ENCODE measurements at regions not wholly inside any gene's neighbourhood (a gene's known extent, or its start where the extent isn't known, plus 50 kb on each side); places are given as distances from the start of the nearest gene placed in this dataset.

DNA sequence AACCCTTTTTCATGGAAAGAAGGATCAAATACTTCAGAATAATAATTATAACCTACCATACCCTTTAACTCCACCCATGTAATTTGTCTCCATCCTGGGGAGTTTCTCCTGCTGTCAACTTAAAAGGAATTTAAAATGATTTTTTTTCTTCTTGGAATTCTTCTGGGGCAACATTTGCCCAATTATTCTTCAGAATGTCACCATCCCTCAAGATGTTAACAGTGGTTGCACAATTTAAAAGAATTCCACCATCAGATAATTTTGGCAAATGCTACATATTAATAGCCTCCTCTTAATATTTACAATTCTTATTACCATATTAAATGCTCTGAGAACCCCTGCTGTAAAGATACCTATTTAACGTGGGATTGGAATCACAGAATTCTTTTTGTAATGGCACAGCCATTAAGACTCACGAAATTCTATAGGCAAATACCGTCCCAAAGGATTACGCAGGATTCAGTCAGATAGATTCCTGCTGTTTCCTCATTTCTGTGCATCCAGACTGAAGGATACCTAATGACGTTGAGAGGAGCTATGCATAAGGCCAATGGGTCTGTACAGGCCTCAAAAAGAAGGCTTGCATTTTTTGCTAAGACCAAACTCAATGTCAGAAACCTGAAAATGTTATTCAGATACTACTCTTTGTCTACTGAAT, 177.5 kb downstream of the DAD1 start:
- DNase-seq: no peak

DNA sequence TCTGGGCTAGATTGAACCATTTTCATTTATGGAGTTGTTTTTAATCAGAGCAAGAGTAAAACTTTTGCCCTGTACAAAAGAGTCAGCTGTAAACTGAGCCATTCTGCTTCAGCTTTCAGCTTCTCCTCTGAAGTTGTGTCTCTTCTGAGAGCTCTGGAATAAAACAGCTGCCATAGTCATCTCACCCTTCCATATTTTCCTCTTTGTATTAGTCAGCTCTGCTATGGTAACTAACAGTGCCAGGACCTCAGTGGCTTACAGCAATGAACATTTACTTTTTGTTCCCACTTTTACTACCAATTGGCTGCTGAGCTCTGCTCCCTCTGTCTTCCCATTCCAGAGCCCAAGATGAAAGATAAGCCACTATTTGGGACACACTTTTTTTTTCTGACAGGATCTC, 178.5 kb downstream of the DAD1 start:
- no peak for DNase-seq

DNA sequence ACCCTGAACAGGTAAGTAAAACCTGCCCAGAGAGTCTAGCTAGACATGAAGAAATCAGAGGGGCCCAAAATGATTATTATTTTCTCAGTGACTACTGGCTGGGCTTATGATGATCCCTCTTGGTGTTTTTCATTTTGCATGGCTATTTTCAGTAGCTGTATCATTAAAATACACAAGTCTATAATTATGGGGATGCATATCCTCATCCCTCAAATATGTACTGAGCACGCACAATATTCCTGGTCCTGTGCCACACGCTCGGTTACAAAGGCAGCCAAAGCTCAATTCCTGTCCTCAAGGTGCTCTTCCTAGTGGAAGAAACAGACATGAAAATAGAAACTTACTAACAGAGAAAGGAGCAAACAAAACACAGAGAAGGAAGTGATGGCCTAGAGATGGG, 180.0 kb downstream of the DAD1 start:
- DNase-seq: no peak

DNA sequence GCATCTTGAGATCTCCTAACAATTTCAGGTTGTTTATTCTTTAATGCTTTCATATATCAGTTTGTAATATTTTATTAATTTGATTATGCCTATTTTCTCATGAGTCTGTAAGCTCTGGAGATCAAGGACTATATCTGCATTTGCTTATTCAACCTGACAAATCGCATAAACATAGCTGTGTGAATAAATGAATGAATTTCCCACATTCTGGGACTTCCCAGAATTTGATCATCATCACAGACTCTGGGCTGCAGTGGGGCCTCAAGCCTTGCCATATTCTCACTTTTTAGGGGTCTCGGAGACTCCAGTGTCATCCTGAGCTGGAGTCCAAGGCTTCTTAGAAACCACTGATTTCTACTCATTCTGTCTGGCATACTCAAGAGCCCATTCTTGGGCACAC, 180.5 kb downstream of the DAD1 start:
- DNase-seq: no peak

DNA sequence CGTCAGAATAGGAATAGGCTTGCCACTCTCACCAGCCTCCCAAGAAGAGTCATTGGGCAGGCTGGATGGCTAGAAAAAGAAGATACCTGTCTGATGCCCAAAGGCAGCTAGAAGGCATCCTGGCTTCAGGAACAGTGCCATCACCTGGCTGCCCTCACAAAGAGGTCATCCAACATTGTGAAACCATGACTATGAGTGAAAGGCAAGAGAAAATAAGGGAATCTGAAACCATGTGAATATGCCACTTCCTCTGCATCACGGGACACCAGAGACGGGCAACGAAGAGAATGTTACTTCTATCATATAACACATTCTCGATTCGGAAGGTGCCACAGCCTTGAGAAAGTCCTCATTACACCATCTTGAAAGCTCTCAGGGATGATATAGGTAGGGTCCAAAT, 182.0 kb downstream of the DAD1 start:
- DNase-seq: no peak

DNA sequence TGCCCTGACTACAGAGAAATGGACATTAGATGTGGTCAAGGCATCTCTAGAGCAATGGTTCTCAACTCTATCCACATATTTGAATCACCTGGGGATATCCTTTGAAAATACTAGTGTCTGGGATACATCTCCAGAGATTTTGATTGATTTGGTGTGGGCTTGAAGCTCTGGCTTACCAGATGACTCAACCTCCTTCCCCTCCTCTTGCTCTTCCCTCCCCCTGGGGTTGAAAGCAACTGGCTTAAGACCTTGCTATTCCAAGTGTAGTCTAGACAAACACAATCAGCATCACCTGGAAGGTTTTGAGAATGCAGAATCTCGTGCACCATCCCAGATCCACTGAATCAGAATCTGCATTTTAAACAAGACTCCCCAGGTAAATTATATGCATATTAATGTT, 183.8 kb downstream of the DAD1 start:
- DNase-seq: no peak

DNA sequence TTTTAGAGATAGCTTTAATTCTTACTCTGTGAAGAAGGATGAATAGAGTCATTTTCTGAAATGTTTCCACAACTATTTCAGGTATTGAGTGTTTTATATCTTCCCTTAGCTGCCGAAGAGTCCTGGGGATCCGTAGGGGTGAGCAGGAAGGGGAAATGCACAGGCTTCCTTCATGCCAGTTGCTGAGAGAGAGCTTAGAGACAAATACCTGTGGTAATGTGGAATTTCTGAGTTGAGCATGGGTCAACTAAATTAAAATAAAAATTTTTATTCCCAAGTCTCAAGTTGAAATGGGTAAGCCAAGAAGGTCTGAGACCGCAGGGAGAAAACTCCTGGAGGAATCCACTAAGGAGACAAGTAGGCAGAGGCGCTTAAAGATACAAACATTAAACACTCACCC, 185.7 kb downstream of the DAD1 start:
- DNase-seq: no peak

DNA sequence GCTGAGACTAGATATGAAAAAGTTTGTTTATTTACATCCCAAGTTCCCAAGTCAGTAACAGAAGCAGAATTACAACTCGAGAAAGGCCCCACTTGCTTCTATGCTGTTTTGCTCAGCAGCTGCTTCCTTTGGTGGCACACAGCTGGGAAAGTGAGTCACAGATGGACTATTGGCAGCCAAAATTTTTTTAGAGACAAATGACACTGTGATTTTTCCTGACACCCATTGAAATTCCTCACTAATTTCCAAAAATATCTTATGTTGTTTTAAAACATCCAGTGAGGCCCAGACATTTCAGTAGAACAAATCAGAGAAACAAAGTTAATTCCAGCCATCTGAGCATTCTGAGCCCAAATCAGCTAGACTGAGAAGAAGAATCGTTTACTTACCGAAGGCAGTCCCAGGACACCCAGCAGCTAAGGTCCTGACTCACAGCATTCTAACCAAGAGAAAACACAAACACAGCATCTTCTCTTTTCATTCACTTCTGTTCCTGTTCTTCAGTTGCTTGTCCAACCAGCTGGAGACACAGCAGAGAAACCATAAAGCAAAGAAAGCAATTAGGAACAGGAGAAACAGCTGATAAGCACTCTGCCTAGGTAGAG, 188.3 kb downstream of the DAD1 start:
- DNase-seq: no peak

DNA sequence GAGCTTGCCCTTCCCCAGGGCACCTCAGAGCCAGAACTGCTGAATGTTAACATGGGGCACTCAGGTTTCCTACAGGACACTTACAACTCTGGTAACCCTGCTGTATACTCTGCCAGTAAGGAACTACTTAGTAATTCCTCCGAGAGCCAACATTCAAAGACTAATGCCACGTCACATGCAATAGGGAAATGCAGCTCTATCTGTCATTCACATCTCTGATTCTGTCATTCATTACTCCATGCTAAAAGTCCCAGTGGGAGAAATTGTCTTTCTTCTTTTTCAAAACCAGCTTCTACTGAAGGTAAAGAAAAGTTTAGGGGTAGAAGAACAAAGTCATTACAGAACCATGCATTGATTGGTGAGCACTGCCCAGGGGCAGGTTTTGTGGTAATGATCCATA, 189.2 kb downstream of the DAD1 start:
- no peak for DNase-seq

DNA sequence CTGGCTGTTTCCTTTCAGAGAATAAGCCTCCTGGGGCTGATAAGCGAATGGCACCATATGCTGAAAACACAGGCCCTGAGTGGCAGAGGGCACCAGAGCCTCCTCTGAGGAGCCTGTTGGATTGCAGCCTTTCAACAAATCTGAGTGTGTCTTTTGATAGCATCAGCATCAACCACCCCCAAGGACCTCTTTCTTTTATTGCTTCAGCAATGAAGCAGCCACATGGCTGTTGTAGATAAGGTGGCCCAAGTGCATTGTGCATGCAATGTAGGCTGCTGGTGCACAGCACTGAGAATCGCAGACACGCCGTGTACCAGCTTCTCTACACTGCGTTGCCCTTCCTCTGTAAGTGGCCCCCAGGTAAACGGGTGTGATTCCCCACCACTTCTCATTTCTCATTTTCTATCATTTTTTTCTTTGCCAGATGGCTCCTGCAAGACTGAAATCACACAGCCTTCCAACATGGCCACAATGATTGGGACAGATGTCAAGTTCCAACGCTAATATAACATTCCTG, 191.7 kb downstream of the DAD1 start:
- no peak for DNase-seq

DNA sequence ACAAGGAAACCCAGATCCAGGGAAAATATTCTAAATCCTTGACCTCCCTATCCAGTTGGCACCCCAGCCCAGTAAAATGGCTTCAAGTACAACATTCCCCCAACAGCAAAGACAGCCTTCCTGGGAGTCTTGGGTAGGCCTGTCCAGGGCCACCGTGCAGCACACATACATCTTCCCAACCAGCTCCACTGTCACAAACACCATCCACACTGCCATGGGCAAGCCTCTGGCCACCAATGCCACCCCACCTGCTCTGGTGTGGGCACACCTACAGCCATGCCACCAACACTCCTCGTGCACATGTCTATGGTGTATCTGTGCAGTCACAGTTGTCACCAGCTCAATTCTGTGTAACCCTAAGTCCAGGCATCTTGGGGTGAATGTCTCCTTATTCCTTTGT, 193.2 kb downstream of the DAD1 start:
- DNase-seq: no peak

DNA sequence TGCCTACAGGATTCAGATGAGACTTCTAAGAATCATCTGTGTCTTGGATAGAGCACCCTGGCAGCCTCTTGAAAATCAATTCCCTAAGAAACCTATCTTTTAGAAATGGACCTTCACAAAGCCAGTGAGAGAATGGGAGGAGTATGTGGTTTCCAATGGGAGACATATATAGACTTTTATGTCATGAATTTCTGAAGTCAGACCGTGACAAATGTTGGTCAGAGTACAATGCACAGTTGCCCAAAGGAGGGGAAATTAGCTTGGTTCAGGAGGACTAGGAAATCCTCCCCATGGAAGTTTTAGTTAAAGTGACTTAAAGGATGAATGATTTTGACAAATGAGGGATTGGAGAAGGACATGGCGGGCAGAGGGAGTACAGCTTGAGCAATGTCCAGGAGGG, 194.4 kb downstream of the DAD1 start:
- DNase-seq: no peak

DNA sequence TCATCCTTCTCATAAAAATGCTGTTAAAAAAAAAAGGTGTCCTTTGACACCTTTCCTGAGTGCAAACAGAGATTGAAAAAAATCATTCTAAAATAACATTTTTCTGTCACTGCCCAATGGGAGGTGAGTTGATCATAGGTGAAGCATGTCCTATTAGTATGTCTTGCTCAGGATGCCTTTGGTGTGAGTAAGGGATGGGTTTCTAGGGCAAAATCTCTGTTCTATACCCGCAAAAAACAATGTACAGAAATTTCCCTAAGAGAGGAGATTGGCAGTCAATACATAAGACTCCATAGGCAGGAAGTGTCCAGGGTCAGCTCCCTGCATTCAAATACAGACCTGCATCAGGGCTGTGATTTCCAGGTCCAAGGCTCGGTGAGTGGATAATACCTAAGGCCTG, 195.2 kb downstream of the DAD1 start:
- DNase-seq: no peak

DNA sequence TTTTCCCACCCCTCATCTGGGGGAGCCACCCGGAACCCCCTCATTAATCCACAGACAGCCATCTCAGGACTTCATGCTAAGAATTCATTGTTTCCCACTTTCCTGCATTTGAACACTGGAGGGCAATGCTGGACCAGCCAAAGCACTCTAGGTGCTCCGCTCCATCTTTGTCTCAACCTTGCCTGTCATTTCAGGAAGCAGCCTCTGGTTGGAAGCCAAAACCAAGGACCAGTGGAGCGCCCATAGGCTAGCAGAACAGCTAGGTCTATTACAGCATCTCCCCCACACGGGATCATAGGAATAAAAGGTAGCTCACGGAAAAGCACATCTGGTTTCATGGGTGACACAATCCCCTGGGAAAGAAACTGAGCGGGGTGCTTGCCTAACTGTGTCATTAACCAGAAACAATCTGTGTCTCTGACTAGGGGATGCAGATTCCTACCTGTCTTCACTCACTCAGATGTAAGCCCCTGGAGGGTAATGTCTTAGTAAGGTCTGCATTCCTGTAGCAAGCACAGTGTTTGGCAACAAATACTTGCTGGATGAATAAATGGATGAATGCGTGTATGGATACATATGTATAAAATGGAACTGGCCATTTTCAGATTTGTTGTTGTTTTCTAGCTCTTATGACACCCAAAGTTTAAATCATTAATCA, 197.0 kb downstream of the DAD1 start:
- DNase-seq: no peak

DNA sequence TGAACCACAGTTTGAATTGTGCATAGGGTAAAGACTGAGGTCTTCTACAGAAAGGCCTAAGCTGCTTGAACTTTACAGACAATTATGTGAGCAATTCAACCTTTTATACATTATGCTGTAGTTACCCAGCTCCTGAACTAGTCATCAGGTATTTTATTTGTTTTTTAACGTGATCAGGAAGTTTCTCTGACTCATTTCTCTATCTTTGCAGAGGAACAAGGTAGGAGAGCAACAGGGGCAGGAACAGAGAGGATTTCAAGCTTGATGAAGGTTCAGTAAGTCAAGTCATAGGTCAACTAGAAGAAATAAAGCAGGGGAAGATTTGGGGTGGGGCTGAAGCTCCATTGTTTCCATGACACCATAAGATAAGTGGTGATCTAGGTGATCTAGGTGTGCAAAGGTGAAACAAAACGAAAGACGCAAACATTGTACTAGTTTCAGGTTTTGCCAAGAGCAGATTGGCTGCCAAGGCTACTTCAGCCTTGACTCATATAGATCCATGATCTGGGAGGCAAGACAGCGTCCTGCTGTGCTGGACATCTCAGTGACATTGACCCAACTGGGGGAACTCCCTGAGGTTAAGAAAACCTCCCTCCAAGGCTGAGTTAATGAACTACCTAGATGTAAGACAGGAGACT, 198.1 kb downstream of the DAD1 start:
- DNase-seq: no peak

DNA sequence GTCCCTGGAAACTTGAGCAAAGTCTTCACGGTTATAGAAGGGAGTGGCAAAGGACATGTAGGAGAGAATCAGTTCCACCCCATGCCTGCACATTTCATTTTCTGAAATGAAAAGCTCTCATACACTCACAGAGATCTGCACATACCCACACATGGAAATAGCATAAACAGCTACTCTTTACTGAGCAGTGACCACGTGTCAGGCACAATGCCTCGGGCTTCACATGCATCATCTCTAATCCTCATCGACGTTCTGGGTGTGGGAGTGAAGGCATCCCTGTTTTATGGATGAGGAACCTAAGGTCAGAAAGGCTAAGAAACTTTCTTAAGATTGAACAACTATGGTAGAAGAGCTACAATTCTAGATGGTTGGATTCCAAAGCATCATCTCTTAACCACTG, 198.8 kb downstream of the DAD1 start:
- no peak for DNase-seq

DNA sequence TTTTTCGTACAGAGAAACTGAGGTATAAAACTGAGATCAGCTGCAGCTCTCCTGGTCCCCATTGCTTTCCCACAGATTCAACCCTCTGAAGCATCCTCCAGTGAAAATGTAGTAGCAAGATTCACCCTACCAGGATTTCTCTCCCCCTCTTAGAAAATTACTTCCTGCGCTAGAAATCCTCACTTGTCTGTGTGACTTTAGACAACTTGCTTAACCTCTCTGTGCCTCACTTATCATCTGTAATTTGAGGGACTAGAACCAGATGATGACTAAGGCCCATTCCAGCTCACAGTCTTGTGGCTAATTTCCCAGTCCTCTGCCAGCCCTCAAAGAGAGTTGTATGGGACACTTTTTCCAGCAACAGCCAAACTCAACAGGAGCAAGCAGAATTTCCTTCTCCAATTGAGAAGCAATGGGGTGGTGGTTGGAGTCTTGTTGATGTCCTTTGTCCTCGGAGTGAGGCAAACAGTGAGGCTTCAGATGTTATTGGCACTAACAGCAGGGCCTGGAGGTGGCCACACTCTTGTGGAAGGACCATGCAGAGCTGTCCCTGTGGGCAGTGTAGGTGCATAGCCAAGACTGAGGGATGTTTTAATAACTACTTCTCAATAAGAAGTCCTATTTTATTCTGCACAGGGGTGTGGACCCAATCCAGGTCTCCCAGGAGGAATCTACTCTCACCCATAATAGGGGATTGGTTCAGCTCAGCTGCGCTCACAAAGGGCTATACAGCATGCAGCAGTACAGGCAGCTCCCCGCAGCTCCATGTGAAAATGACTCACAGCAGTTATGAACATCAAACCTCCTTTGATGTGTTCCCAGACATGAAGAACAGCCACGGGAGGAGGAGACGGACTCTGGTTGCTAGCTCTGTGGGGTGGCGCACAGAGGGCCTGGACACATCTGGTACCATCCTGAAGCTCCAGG, 200.1 kb downstream of the DAD1 start:
- no peak for DNase-seq

DNA sequence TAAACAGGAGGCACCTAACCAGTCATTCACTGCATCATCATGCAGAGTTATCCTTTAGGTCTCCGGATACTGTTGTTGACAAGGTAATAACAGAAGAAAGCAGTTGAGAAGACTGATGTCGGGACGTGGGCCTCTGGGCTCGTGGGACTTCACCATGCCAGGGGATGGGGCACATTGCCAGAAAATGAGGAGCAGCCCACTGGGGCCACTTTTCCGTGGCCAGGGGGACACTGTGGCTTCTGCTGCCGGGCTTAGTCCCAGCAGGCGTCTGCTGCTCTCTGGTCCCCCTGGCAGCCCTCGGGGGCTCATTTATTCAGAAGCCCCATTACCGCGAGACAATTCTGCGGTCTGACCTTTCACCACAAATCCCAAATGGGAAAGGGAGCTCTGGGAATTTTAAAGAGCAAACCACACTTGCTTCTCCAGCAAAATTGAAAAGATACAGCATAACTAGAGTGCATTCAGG, 201.2 kb downstream of the DAD1 start:
- DNase-seq: no peak

DNA sequence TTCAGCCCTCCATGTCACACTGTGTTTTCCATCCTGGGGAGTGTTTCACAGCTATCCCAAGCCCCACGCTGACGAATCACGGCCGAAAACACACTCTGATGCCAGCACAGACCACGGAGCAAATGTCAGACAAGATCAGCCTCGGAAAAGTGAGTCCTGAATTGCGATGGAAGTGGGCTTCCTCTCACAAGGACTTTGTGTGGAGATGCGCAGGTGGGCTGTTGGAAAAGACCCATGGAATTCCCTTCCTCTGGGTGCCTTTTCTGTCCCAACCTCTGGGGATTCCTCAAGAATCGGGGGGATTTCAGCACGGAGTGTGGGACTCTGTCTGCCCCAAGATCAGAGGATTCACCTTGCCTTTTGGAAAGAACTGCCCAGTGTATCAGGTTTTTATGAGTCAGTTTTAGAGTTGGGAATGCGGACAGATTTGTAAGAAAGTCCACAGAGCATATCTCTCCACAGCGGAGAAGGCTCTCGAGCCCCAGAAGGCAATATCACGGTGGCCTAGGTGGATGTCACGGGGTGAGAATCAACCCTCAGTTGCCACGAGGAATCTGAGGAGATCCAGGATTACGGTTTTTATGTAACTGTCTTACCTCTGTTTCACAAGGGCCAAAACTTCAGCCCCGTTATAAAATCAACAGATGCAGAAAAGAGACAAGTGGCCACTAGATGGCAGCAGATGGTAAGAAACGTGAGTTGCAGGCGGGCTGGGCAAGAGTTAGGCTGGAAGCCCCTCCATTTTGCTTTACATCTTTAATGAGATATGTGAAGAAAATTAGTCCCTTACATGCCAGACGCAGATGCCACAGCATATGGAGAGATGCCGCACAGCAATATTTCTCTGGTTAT, 201.9 kb downstream of the DAD1 start:
- peak; percentile 61 for DNase-seq

DNA sequence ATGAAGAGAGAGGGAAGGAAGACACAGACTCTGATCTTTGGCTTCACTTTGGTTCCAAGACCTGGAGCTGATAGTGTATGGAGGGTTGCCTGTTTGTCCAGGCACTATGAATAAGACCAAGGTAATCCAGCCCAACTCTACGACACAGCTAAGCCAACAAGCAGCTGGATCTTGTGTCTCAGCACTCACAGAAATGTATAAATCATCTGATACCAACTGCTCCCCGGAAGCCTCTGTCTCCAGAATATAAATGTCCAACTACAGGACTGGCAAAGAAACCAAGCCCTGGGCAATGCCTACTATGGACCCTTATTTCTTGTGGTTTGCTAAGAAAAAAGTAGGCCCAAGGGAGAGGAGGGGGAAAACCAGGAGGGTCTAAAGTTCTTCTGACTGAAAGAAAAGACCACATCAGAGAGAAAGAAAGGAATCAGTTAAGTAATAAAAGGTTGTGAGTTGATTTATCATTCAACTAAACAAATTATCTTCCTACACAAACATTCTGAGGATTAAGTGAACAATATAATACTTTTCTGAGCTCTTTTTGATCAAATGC, 204.0 kb downstream of the DAD1 start:
- DNase-seq: no peak

DNA sequence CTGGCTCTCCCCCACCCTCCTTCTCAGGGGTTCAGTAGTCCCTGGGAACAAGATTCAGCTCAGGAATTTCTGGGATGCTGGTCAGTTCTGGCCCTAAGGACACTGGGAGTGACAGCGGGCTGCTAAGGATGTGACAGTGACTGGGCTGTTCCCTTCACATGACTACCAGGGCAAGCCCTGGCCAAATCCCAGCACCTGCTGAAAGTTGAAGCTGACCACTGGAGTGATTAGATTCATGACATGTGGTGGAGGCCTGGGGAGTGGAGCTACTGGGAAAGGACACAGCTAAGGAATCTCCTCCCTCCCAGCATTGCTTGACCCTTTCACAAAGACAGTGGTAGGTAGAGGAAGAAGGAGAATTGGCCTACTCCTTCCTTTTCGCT, 204.9 kb downstream of the DAD1 start:
- no peak for DNase-seq
